ENCODE measurements at regions not wholly inside any gene's neighbourhood (a gene's known extent, or its start where the extent isn't known, plus 50 kb on each side); places are given as distances from the start of the nearest gene placed in this dataset.

- TF ChIP-seq MAX (IDR thresholded peaks at IDR 0.05; ENCODE audit: low read depth, low read length) (no peak), CTCF (IDR thresholded peaks at IDR 0.05 in 2 of 3, conservative IDR thresholded peaks at IDR 0.05 in 1 of 3; ENCODE audit: control insufficient read depth in 2 of 3, extremely low read depth in 1 of 3, insufficient read depth in 1 of 3, low read depth in 3 of 3, low read length in 3 of 3) (no peak), E2F8 (IDR thresholded peaks at IDR 0.05; ENCODE audit: low read depth, partially characterized antibody) (no peak)
These were observed 115.7 kb upstream of the GATB start for GRCh38 chr4:151876381-151876988.

All from GM12878 (cell line).